Activated T-cell treated with anti-CD3 and anti-CD28 coated beads, Interleukin-2, amount 50 U/mL, for 72 hours (primary cell): ENCODE measurements at regions not wholly inside any gene's neighbourhood (a gene's known extent, or its start where the extent isn't known, plus 50 kb on each side); places are given as distances from the start of the nearest gene placed in this dataset.

ENCODE experiments used
- ATAC-seq, 2 donors: fragments of 150-1000 bp; cut with Tn5 transposase; replicated peaks in 1 of 2; 2 replicates each; pipeline ENCODE4 v1.10.0; 2021; ENCODE audit warnings: moderate library complexity in 2 of 2, mild to moderate bottlenecking in 1 of 2
- DNase-seq, 2 donors: peaks; one replicate each; pipeline ENCODE4 v3.0.0; 2021 to 2022; ENCODE audit warnings: mixed read lengths in 1 of 2
- H3K27ac Mint-ChIP-seq: one replicate; pipeline ENCODE4 v1.8.0; 2022; ENCODE audit warnings: mild to moderate bottlenecking, moderate library complexity, mixed read lengths
- H3K27me3 Mint-ChIP-seq: one replicate; pipeline ENCODE4 v1.8.0; 2022; ENCODE audit warnings: low read depth, mixed read lengths
- H3K36me3 Mint-ChIP-seq, 2 donors: one replicate each; pipeline ENCODE4 v1.8.0; 2022; ENCODE audit warnings: mixed read lengths in 2 of 2, mild to moderate bottlenecking in 1 of 2; ENCODE audit not compliant: insufficient read depth in 2 of 2
- H3K4me1 Mint-ChIP-seq: one replicate; pipeline ENCODE4 v1.8.0; 2022; ENCODE audit warnings: low read depth, mixed read lengths
- H3K4me3 Mint-ChIP-seq, 2 donors: one replicate each; pipeline ENCODE4 v1.8.0; 2022; ENCODE audit warnings: mild to moderate bottlenecking in 2 of 2, mixed read lengths in 2 of 2, moderate library complexity in 2 of 2
- H3K9me3 Mint-ChIP-seq, 2 donors: one replicate each; pipeline ENCODE4 v1.8.0; 2022; ENCODE audit warnings: mixed read lengths in 2 of 2

- H3K27ac Mint-ChIP-seq, result no peak overlapping the region
- no peak overlapping the region for H3K4me3 Mint-ChIP-seq
- no peaks in the 10 kb centered on the region for H3K36me3 Mint-ChIP-seq
- ATAC-seq, result no peak
- H3K9me3 Mint-ChIP-seq, result no peaks in the 10 kb centered on the region
- DNase-seq, result no peak
- H3K27me3 Mint-ChIP-seq, result peaks cover 11% of the 10 kb centered on the region
- no peaks in the 10 kb centered on the region for H3K4me1 Mint-ChIP-seq
Observed at GRCh38 chr9:105877721-105878120, 183.4 kb downstream of the TMEM38B start.

- Mint-ChIP-seq H3K4me1 (peaks cover 8% of the 10 kb centered on the region), H3K9me3 (no peaks in the 10 kb centered on the region), H3K27ac (no peak overlapping the region)
Observed at GRCh38 chr9:105879181-105879580, 184.8 kb downstream of the TMEM38B start.

GRCh38 chr9:105880517-105880916 lies 186.2 kb downstream of the TMEM38B start:
- H3K36me3 Mint-ChIP-seq, result no peaks in the 10 kb centered on the region
- no peak for ATAC-seq
- no peak for DNase-seq
- H3K4me3 Mint-ChIP-seq, result no peak overlapping the region
- peaks cover 15% of the 10 kb centered on the region for H3K4me1 Mint-ChIP-seq
- H3K27me3 Mint-ChIP-seq, result peaks cover 23% of the 10 kb centered on the region
- H3K27ac Mint-ChIP-seq, result no peak overlapping the region
- H3K9me3 Mint-ChIP-seq, result no peaks in the 10 kb centered on the region

More at GRCh38 chr9:105879181-105879580, 184.8 kb downstream of the TMEM38B start:
- Mint-ChIP-seq H3K27me3 (peaks cover 19% of the 10 kb centered on the region), H3K36me3 (no peaks in the 10 kb centered on the region), H3K4me3 (no peak overlapping the region)
- DNase-seq (no peak), ATAC-seq (no peak)

GRCh38 chr9:105881021-105881420 lies 186.7 kb downstream of the TMEM38B start:
- H3K4me3 Mint-ChIP-seq, result no peak overlapping the region
- H3K4me1 Mint-ChIP-seq, result peaks cover 15% of the 10 kb centered on the region
- no peaks in the 10 kb centered on the region for H3K36me3 Mint-ChIP-seq
- DNase-seq, result no peak
- H3K9me3 Mint-ChIP-seq, result no peaks in the 10 kb centered on the region
- no peak for ATAC-seq
- no peak overlapping the region for H3K27ac Mint-ChIP-seq
- H3K27me3 Mint-ChIP-seq, result peaks cover 28% of the 10 kb centered on the region

- H3K4me3 Mint-ChIP-seq, result no peak overlapping the region
- no peaks in the 10 kb centered on the region for H3K36me3 Mint-ChIP-seq
- peaks cover 15% of the 10 kb centered on the region for H3K4me1 Mint-ChIP-seq
- ATAC-seq (peak; percentile 52 to 54), DNase-seq (peak; percentile 65 to 70)
- H3K9me3 Mint-ChIP-seq, result no peaks in the 10 kb centered on the region
- H3K27ac Mint-ChIP-seq, result no peak overlapping the region
- peaks cover 31% of the 10 kb centered on the region for H3K27me3 Mint-ChIP-seq
Observed at GRCh38 chr9:105881654-105882349, 187.5 kb downstream of the TMEM38B start.

GRCh38 chr9:105883847-105884246 lies 189.5 kb downstream of the TMEM38B start:
- no peaks in the 10 kb centered on the region for H3K9me3 Mint-ChIP-seq
- ATAC-seq (peak; percentile 84 to 88), DNase-seq (peak; percentile 4 to 9)
- no peak overlapping the region for H3K27ac Mint-ChIP-seq
- H3K4me3 Mint-ChIP-seq, result no peak overlapping the region
- H3K4me1 Mint-ChIP-seq, result peaks cover 15% of the 10 kb centered on the region
- H3K27me3 Mint-ChIP-seq, result peaks cover 31% of the 10 kb centered on the region
- no peaks in the 10 kb centered on the region for H3K36me3 Mint-ChIP-seq

- H3K27ac Mint-ChIP-seq, result no peak overlapping the region
- ATAC-seq (no peak), DNase-seq (no peak)
- H3K27me3 Mint-ChIP-seq, result peaks cover 31% of the 10 kb centered on the region
- peaks cover 15% of the 10 kb centered on the region for H3K4me1 Mint-ChIP-seq
- H3K4me3 Mint-ChIP-seq, result no peak overlapping the region
- H3K36me3 Mint-ChIP-seq, result no peaks in the 10 kb centered on the region
- H3K9me3 Mint-ChIP-seq, result no peaks in the 10 kb centered on the region
Observed at GRCh38 chr9:105884416-105884815, 190.1 kb downstream of the TMEM38B start.

GRCh38 chr9:105886136-105886535 lies 191.8 kb downstream of the TMEM38B start:
- ATAC-seq (no peak), DNase-seq (no peak)
- Mint-ChIP-seq H3K4me3 (no peak overlapping the region), H3K36me3 (no peaks in the 10 kb centered on the region), H3K27me3 (peaks cover 20% of the 10 kb centered on the region), H3K9me3 (no peaks in the 10 kb centered on the region), H3K4me1 (peaks cover 15% of the 10 kb centered on the region), H3K27ac (no peak overlapping the region)

GRCh38 chr9:105887679-105888078 lies 193.3 kb downstream of the TMEM38B start:
- no peak for DNase-seq
- H3K36me3 Mint-ChIP-seq, result no peaks in the 10 kb centered on the region
- H3K27me3 Mint-ChIP-seq, result peaks cover 20% of the 10 kb centered on the region
- peaks cover 15% of the 10 kb centered on the region for H3K4me1 Mint-ChIP-seq
- ATAC-seq, result no peak
- no peaks in the 10 kb centered on the region for H3K9me3 Mint-ChIP-seq
- H3K27ac Mint-ChIP-seq, result no peak overlapping the region
- H3K4me3 Mint-ChIP-seq, result no peak overlapping the region

GRCh38 chr9:105890046-105890822 lies 195.9 kb downstream of the TMEM38B start:
- Mint-ChIP-seq H3K9me3 (no peaks in the 10 kb centered on the region), H3K4me1 (no peaks in the 10 kb centered on the region), H3K27me3 (peaks cover 11% of the 10 kb centered on the region), H3K27ac (no peak overlapping the region), H3K36me3 (no peaks in the 10 kb centered on the region), H3K4me3 (no peak overlapping the region)
- ATAC-seq (no peak), DNase-seq (no peak)

GRCh38 chr9:105900123-105900522 lies 205.8 kb downstream of the TMEM38B start:
- no peak for ATAC-seq

GRCh38 chr9:105901514-105902109 lies 207.3 kb downstream of the TMEM38B start:
- DNase-seq, result peak in 1 of 2 donors; percentile 7
- no peaks in the 10 kb centered on the region for H3K4me1 Mint-ChIP-seq
- ATAC-seq, result no peak
- H3K4me3 Mint-ChIP-seq, result no peak overlapping the region
- H3K27ac Mint-ChIP-seq, result no peak overlapping the region
- no peaks in the 10 kb centered on the region for H3K36me3 Mint-ChIP-seq
- H3K27me3 Mint-ChIP-seq, result peaks cover 8% of the 10 kb centered on the region
- H3K9me3 Mint-ChIP-seq, result peaks cover 0 to 1% of the 10 kb centered on the region in 2 donors

More at GRCh38 chr9:105900123-105900522, 205.8 kb downstream of the TMEM38B start:
- no peak overlapping the region for H3K27ac Mint-ChIP-seq
- no peaks in the 10 kb centered on the region for H3K4me1 Mint-ChIP-seq
- DNase-seq, result no peak
- H3K4me3 Mint-ChIP-seq, result no peak overlapping the region
- H3K9me3 Mint-ChIP-seq, result peaks cover 0 to 1% of the 10 kb centered on the region in 2 donors
- no peaks in the 10 kb centered on the region for H3K36me3 Mint-ChIP-seq
- H3K27me3 Mint-ChIP-seq, result peaks cover 8% of the 10 kb centered on the region

GRCh38 chr9:105908069-105908468 lies 213.7 kb downstream of the TMEM38B start:
- ATAC-seq (no peak), DNase-seq (no peak)
- Mint-ChIP-seq H3K4me3 (no peak overlapping the region), H3K9me3 (peaks cover 0 to 2% of the 10 kb centered on the region in 2 donors), H3K27me3 (no peaks in the 10 kb centered on the region), H3K27ac (no peak overlapping the region), H3K36me3 (no peaks in the 10 kb centered on the region), H3K4me1 (no peaks in the 10 kb centered on the region)
